Head of caudate nucleus (tissue), 42 donors: ENCODE measurements at regions not wholly inside any gene's neighbourhood (a gene's known extent, or its start where the extent isn't known, plus 50 kb on each side); places are given as distances from the start of the nearest gene placed in this dataset.

Experiments
- DNase-seq, 42 donors: peaks; one replicate each; pipeline versions ENCODE4 v3.0.0 to v3.0.0-alpha.2; 2020 to 2021; ENCODE audit warnings: mixed read lengths in 7 of 42
- intact Hi-C: fragments of 100-400 bp; cut with DNase I; formaldehyde crosslinking; loops from one replicate; pipeline ENCODE4 v1.15.0; 2022

DNA sequence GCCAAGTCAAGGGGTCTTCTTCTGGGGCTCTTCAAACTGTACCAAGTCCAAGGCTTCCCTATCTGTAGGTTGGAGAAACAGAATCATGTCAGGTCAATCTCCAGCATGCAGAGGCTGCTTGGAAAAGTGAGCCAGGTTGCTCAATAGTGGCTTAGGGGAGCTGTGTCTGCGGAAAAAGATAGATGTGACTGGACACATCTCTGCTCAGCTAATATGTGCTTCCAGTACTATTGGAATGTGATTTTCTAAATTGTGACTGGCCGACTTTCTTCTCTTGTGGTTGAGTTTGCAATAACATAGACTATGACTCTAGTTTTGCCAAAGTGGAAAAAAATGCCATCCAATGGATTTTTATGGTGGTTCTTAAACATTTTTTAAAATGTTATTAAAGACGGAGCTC lies 136.7 kb downstream of the BOD1 start:
- DNase-seq, result no peak
- intact Hi-C loops, result no loop called here

DNA sequence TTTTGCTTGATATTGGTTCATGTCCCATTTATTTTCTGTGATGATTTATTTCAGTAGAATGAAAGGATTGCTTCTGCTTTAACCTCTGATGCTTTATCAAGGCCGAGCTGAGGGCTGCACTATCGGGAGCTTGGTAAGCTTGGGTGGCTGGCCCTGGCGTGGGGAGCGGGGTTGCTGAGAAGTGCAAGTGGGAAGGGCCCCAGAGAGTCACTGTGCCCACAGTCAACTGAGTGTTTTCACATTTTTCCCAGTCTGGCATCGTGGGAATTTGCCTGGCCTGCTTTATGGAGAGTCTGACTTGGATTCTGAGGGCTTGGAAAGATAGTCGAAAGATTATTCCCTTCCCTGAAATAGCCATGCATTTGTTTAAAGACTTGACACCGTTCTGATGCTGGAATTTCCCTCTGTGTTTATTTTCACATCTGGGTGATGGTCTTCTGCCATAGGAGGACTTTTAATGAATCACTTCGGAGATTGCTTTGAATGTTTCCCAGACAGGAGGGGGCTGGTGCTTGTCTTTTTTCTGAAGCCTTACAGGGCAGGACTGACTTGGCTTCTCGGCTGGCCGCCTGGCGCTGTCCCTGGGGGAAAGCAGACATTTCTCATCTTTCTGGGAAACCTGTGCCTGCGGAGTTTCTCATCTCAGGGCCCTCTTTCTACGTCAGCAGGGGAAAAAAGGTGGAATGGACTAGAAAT lies 139.0 kb downstream of the BOD1 start:
- intact Hi-C loops, result no loop called here
- peak in 1 of 42 donors; percentile 42 for DNase-seq

DNA sequence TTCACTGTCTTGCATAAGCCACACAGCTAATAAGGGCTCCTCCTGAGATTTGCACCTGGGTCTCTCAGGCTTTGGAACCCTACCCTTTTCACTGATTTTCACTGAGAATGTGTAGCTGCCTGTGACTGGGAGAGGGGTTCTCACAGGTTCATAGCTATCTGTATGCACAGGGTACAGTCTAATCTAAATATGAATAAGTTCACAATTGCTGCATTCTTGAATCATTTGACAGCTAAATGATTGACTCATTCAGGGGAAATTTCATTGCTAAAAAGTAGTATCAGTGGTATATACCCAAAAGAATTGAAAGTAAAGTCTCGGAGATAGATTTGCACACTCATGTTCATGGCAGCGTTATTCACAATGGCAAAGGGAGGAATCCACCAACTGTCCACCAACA lies 140.7 kb downstream of the BOD1 start:
- intact Hi-C loops, result no loop called here
- no peak for DNase-seq

DNA sequence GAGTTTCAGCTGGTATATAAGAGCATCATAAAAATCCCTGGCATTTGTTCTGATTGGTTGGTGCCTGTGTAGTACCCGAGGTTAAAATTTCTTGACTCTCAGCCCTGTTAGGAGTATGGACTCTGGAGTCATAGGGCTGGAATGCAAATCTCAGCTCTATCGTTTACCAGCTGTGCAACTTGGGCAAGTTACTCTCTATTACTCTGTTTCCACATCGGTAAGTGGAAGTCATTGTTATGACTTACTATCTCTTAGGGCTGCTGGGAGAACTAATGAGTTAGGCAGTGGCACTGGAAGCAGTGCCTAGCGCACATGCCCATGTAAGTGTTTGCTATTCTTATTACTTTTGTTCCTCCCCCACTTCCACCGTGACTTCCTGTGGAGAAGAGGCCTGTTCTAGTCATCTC lies 141.6 kb downstream of the BOD1 start:
- DNase-seq, result no peak
- intact Hi-C loops, result no loop called here

DNA sequence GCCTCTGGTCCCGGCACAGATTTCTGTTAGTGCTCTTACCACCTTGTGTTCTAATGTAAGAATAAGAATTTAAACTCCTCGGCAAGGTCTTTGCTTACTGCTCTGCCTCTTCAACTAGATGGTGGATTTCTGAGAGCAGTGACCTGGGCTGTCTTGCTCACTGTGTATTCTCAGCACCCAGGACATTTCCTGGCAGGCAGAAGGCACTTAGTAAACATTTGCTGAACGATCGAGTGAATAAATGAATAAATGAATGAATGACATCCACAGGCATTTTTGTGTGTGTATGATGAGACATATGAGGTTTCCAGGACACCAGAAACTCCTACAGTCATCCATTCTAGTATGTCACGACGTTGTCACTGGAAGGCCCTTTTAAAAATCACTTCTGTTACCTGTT lies 143.2 kb downstream of the BOD1 start:
- DNase-seq, result no peak
- intact Hi-C loops, result loop anchor here (2.0 kb wide), 1 partner anchor 84 kb away; no protein-coding TSS in a partner anchor

DNA sequence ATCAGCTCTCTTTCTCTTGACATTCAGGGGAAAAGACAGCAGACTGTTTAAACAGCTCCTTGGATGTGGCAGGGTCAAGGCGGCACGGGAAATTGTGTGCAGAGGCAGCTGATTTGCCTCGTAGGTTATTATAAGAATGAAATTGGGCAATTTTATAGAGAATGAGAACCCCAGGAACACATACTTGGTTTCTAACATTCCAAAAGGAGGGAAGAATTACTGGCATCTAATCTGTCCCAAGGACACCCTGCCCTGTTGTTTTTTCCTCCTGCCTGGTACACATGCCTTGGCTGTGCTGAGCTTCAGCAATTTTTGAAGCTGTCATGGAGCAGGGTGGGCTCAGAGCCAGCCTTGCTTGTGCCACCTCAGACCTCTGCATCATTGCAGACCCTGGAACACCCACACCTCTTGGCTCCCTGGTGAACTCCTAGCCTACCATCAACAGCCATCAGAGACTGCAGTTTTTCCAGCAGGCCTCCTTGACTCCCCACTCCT lies 143.6 kb downstream of the BOD1 start:
- peak in 25 of 42 donors; percentile 5 to 71 (median 32) for DNase-seq
- intact Hi-C loops, result loop anchor here (2.0 kb wide), 1 partner anchor 84 kb away; no protein-coding TSS in a partner anchor

DNA sequence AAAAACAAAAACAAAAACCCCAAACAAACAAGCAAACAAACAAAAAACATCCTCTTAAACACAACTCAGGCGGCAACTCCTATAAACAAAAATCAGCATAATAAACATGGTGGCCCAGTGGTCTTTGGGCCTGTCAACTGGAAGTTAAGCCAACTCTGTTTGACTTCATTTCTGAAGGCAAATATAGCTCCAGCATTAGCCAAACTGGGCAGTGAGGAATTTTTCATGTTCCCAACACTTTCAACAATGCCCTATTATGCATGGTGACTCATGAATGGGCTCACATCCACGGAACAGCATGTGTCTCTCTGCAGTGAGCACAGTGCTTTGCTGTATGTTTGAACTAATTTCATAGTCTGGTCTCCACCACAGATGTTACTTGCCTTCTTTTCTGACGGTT lies 143.9 kb upstream of the STC2 start:
- intact Hi-C loops, result loop anchor here (2.0 kb wide), 1 partner anchor 85 kb away; no protein-coding TSS in a partner anchor
- DNase-seq, result peak; percentile 11 to 96 (median 84)

DNA sequence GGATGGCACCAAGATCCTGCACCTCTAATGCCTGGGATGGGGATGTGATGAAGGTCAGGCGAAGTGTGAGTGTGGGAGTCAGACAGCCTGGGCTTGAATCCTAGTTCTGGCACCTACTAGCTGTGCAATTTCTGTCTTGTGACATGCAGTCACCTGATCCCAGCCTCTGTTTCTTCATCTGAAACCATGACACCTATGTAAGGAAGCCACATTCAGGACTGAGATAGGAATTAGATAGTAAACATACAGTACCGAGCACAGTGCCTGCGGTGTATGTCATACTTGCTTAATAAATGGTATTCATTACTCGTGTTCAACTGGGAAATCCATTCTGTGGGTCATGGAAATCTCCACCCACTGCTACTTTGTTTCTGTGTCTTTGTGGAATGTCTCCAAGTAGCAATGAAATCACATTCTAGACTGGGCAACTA lies 140.6 kb upstream of the STC2 start:
- intact Hi-C loops, result no loop called here
- no peak for DNase-seq

DNA sequence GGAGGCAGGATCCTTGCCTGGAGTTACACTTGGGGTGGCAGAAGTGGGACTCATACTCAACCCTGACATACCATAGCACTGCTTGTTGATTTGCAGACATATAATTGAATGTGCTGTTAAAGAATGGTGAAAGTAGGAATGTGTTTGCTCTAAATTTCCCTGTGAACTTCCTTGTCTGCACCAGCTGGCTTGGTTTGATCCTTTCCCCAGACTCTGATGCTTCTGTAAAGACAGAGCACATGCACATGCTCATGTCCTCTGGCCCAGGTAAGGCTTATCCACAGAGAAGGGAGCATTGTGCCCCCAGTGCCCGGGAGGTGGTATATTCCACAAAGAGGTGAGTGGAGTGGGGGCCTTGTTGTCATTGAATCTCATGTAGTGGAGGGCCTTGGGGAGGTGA lies 138.0 kb upstream of the STC2 start:
- DNase-seq, result no peak
- intact Hi-C loops, result no loop called here

DNA sequence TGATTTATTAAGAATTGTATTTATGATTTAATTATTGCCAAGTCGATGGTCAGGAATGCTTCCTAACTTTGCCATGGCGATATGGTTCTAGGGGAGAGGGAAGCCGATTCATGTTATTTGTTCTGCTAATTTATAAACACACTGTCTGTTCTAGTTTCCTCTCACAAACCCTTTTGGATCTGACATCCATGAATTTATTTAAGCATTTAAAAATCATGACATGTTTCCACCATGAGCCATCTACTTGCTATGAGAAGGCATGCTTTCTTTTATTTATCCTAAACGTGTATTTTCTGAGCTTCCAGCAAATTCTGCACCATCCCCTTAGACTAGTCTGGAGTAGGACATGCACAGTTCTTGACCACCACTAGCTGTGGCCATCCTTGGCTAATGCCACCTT lies 136.6 kb upstream of the STC2 start:
- DNase-seq, result no peak
- intact Hi-C loops, result no loop called here

DNA sequence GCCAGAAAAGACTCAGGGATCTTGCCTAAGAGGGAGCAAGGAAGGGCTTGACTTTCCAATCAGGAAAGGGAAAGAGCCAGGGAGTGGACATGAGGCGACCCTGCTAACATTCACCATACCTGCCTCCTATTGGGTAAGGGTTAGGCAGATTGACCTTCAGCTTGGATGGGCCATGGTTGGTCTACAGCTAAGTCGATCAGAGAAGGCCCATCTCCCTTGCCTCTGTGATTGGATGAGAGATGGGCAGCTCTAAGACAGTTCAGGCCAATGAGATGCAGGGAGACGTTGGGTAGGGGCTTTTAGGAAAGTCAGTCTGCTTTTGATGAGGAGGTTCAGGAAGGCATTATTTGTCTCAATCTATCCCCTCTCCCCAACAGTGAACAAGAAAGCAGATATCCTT lies 135.0 kb upstream of the STC2 start:
- intact Hi-C loops, result no loop called here
- DNase-seq, result no peak

DNA sequence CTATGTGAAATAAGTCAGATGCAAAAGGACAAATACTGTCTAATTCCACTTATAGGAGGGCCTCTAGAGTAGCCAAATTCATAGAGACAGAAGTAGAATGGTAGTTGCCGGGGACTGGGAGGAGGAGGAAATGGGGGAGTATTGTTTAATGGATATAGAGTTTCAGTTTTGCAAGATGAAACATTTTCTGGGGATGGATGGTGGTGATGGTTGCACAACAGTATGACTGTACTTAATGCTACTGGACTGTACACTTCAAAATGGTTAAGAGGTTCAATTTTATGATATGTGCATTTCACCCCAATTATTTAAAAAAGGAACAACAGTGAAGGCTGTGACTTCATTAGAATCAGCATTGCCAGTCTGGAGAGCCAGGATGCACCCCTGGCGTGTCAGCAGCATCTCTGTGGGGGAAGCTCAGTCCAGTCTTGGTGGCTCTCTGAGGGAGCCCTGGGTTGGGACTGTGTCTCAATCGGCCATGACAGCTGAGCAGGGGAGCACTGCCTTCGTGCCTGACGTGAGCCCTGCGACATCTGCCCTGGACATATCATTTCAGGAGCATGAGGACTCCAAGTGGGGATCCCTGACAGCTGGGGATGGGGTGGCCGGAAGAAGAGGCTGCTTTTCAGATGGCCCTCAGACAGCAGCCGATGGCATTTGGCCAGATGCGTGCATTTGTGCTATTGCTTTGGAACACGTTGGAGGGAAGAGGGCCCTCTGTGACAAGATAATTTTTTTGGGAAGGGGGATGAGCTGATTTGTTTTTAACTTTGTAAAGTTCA lies 130.8 kb upstream of the STC2 start:
- intact Hi-C loops, result no loop called here
- no peak for DNase-seq

DNA sequence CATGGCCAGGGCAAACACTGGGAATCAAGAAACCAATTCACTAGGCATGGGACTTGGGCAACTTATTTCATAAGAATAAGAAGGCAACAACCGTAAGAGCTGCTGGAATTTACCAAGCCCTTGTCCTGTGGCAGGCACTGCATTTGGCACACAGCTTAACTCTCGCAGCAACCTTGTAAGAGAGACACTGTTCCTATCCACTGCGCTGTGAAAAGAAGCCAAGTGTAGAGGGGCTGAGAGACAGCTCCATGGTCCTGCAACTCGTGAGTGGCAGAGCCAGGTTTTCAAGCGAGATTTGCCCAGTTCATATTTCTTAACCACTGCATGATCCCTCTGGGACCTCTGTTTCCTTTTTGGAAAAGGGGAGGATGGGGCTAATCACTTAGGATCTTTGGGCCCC lies 129.3 kb upstream of the STC2 start:
- intact Hi-C loops, result no loop called here
- DNase-seq, result no peak

DNA sequence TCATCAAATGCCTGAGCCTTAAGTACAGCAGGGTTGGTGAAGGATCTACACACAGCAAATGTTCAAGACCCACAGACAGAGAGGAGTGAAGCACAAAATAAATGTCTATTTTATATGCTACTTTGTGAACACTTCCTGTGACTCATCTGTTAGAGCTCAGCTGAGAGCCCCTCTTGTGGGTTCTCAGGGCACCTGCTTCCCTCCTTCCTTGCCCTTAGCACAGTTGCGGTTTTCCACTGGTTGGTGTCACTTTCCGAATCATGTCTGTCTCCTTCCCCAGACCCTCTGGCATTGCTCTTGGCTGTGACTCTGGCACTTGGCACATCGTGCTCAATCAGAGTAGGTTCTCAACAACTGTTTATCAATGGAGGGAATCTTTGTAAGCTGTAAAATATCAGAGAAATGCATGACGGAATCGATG lies 128.5 kb upstream of the STC2 start:
- intact Hi-C loops, result no loop called here
- no peak for DNase-seq

DNA sequence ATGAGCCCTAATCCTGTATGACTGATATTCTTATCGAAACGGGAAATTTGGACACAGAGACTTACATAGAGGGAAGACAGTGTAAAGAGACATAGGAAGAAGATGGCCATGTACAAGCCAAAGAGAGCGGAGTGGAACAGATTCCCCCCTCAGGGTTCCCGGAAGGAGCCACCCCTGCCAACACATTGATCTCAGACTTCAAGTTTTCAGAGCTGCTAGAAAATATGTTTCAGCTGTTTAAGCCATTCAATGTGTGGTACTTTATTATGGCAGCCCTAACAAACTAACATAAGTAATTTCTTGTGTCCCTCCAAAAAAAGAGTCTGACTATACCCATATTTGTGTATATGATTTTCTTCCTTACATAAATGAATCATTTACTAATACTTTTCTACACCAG lies 128.0 kb upstream of the STC2 start:
- DNase-seq, result no peak
- intact Hi-C loops, result no loop called here

DNA sequence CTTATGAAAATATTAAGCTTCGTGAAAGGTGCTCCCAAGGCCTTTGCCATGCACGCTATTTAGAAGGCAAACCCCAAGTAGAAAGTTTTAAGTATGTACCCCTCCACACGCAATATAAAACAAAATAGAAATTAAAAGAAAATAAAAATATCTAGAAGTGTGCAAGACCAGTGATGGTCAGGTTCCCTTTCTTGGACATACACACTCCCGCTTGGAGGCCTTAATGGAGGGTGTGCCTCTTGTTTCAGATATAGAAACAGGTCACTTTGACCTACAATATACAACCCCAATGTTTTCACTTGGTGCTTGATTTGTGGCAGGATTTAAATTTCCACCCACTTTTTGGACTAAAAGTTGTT lies 127.4 kb upstream of the STC2 start:
- DNase-seq, result no peak
- intact Hi-C loops, result no loop called here

DNA sequence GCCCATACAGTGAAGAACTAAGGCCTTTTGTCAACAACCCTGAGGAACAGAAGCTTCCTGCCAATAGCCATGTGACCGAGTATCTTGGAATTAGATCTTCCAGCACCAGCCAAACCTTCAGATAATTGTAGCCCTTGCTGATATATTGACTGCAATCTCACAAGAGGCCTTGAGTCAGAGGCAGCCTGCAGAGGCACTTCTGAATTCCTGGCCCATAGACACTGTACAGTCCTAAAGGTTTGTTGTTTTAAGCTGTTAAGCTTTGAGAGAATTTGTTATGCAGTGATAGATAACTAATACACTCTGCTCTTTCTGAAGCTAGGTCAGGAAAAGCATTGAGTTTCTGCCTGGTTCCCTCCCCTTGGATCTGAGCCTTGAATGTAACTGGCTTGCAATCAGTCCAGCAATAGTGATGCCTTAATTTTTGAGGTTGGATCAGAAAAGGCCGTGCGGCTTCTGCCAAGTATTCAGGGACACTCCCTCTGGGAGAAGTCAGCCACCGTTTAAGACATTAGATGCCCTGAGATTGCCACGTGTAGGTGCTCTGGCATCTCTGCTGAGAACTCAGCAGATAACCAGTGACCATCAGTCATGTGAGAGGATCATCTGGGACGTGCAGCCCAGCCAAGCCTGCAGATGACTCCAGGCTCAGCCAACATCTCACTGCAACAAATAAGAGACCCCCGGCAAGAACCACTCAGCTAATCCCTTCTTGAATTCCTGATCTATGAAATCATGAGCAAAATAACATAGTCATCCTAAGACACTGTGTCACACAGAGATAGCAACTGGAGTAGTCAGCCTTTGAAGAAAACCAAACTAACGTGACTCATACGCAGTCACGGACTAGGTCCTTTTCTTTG lies 126.8 kb upstream of the STC2 start:
- intact Hi-C loops, result no loop called here
- no peak for DNase-seq

DNA sequence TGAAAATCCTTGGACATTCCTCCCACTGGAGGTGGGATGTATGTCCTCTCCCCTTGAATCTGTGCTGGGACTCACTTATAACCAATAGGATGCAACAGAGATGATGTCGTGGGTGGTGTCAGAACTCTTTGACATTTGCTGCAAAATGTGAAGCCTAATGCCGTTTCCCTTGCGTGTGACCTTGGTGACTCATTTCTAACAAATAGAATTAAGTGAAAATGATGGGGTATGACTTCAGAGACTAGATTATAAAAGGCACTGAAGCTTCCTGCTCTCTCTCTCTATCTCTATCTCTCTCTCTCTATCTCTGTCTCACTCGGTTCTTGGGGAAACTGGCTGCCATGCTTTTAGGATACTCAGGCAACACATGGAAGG lies 126.1 kb upstream of the STC2 start:
- intact Hi-C loops, result no loop called here
- no peak for DNase-seq

DNA sequence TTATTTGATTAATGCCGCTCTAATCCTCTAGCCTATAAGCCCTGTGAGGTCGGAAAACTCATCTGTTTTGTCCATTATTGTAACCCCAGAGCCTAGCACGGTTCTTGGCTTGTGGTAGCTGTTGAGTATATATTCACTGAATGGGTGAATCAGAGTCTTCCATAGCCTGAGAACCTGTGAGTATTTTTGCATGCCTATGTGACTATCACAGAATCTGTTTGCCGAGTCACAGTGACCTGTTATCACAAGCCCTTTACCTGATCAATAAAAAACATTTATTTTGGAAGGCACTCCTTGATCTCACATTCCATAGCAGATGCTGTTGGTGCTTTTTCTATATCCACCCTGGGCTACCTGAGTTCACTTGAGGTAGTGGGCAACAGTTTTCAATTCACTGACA lies 125.0 kb upstream of the STC2 start:
- intact Hi-C loops, result no loop called here
- DNase-seq, result no peak
